Testis (tissue), 2 donors: ENCODE measurements at regions not wholly inside any gene's neighbourhood (a gene's known extent, or its start where the extent isn't known, plus 50 kb on each side); places are given as distances from the start of the nearest gene placed in this dataset.

Experiments used
- CTCF ChIP-seq, 3 experiments: fragments of 450-650 bp in 2 of 3; fragments of 200-600 bp in 1 of 3; sonication (generic) in 1 of 3; IDR thresholded peaks; one replicate each; pipeline ENCODE4 v1.5.1; 2016 to 2019; ENCODE audit warnings: antibody characterized with exemption in 3 of 3, mild to moderate bottlenecking in 2 of 3, moderate library complexity in 1 of 3
- POLR2A ChIP-seq: fragments of 450-650 bp; IDR thresholded peaks from one replicate; pipeline ENCODE4 v1.6.1; 2017; ENCODE audit warnings: antibody characterized with exemption, mild to moderate bottlenecking, moderate library complexity

- TF ChIP-seq POLR2A = no peak
- no peak for TF ChIP-seq CTCF (IDR thresholded peaks at IDR 0.05)
These were observed 297.7 kb downstream of the OMA1 start for GRCh38 chr1:58248791-58249190.
